HuH-7 (cell line): ENCODE measurements at regions not wholly inside any gene's neighbourhood (a gene's known extent, or its start where the extent isn't known, plus 50 kb on each side); places are given as distances from the start of the nearest gene placed in this dataset.

Experiments used
- DNase-seq: peaks from one replicate; pipeline ENCODE4 v3.0.0; 2011; ENCODE audit warnings: low spot score

GRCh38 chr13:109859216-109859835, 72.9 kb upstream of the IRS2 start:
- DNase-seq, result no peak

GRCh38 chr13:109858319-109858718, 71.9 kb upstream of the IRS2 start:
- DNase-seq, result no peak

GRCh38 chr13:109857803-109858202, 71.4 kb upstream of the IRS2 start:
- DNase-seq, result no peak

DNA sequence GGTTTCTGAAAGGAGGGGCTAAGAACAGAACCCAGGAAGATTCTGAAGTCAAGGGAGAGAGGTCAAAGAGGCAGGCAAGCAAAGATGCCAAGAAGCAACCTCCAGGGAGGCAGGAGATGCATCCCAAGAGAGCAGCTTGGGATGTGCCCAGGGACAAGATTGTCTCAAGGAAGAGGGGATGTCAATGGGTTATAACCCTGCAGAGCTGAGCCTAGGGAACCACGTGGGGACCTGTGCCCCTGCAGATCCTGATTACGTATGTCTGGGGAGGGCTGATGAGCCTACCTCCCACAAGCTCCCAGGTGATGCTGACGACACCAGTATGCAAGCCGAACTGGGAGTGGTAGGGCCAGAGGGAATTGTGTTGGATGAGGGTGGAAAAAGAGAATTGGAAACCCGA, 70.9 kb upstream of the IRS2 start:
- no peak for DNase-seq

GRCh38 chr13:109856350-109856749, 70.0 kb upstream of the IRS2 start:
- DNase-seq, result no peak

- DNase-seq, result no peak
These were observed 66.8 kb upstream of the IRS2 start for GRCh38 chr13:109853153-109853552.

DNA sequence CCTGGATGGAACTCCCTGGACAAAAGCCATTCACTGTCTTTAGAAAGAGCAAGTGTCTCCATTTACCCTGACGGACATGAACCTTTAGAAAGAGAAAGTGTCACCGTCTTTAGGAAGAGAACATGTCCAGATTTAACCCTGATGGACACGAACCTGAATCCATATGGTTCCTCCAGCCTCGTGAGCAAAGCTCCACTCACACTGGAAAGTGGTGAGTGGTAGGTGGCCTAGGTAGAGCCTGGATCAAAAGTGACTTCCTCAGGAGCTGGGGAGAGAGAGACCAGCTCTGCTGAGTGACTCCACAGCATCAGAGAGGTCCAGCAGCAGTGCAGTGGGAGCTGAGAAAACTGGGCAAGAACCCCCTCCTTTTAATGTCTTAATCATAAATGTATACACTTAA, 59.8 kb upstream of the IRS2 start:
- DNase-seq, result no peak

DNA sequence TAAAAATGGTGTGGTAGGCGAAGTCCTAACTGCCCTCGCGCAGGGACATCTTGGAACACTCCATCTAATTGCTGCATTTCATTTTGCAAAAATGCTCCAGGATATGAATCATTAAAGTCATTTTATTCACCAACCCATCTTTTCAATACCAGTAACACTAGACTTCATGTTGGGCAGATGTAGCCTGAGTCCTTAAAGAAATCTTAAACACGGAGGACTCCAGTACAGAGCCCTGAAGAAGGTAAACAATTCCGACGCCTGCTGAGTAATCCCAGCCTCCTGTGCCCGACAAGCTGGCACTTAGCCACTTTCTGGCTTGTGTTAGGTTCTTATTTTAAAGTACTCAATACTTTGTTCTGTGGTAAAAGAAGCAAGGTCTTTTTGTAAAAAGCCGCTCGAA, 58.0 kb upstream of the IRS2 start:
- DNase-seq, result no peak

GRCh38 chr13:109843695-109844094, 57.3 kb upstream of the IRS2 start:
- no peak for DNase-seq

DNA sequence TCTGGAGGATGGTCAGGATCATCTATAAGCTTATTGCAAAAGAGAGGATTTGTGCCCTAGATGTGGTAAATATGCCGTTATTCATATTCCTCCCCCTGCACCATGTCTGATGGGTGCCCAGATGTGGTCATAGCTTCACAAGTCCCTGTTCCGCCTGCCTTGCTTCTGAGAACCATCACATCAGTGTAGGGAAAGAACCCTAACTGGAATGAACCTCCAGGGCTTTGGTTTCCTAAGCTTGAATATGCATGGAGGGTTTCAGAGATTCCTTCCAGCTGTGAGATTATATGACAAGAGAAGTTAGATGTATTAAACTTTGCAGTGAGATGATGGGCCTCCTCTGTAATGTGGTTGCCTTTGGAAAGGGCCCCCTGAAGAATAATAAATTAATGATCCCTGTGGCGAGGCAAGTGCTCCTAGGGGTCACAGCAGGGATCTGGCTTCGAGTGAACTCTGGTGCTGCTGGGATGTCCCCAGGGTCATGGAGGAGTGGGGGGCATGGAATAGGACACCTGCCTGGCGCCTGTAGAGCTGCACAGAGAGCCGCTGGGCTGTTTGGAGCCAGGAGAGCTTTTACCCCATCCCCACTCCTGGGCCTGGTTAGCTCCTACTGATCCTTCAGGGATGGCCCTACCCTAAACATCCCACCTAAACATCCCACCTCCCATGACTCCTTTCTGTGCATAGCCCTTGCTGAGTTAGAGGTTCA, 56.0 kb upstream of the IRS2 start:
- no peak for DNase-seq

GRCh38 chr13:109840893-109841287, 54.5 kb upstream of the IRS2 start:
- no peak for DNase-seq

DNA sequence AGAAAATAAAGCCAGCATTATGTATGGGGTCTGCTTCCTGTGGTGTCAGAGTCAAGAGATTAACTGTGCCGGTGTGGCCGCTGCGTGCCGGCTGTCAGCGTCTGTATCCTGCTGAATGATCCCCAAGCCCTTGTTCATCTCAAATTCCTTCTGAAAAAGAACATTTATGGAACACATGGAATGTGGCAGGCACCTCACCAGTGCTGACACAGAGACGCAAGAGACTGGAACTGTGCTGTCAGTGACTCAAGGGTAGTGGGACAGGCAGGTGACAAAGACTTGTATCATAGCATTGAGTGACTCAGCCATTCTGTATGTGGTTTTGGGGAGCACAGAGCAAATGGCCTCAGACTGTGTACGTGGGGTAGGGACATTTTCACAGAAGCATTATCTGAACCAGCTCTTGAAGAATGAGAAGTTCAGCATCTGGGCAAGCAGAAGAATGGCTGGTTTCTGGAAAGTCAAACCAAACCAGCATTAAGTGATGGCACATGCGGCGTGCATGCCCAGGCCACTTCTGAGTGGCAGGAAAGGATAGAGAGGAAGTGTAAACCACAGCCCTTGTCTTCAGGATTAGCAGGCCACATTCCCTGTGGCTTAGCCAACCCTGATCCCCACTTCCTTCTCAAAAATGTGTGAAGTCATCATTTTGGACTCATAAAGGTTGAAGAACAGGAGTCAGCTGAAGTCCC, 54.0 kb upstream of the IRS2 start:
- DNase-seq, result no peak

GRCh38 chr13:109836629-109837607, 50.5 kb upstream of the IRS2 start:
- no peak for DNase-seq
